H1 (cell line): ENCODE measurements at regions not wholly inside any gene's neighbourhood (a gene's known extent, or its start where the extent isn't known, plus 50 kb on each side); places are given as distances from the start of the nearest gene placed in this dataset.

Experiments
- CTCF ChIA-PET: fragments of 300-600 bp; sonication (Branson Sonifier 250); formaldehyde crosslinking; loops from one replicate; lab custom pipeline; 2021; ENCODE audit not compliant: partially characterized antibody; lab: Charles Lee
- POLR2A ChIA-PET: fragments of 300-600 bp; sonication (Branson Sonifier 250); formaldehyde crosslinking; loops from one replicate; lab custom pipeline; 2021; ENCODE audit warnings: inconsistent platforms; ENCODE audit not compliant: partially characterized antibody; lab: Charles Lee
- DNase-seq, 2 experiments: peaks; one replicate each; pipeline versions ENCODE4 v3.0.0 to v3.0.0-alpha.2; 2010 to 2022; ENCODE audit warnings: low spot score in 2 of 2, low read depth in 1 of 2, mixed read lengths in 1 of 2
- FAIRE-seq: peaks from 2 replicates; lab custom pipeline; 2011; peaks lifted over from hg19 to GRCh38; lab: Jason Lieb, UNC
- H2AFZ ChIP-seq: 2 replicates; pipeline ENCODE4 v1.8.1; 2012; ENCODE audit warnings: low read length, inconsistent platforms
- H2AK5ac ChIP-seq: 2 replicates; pipeline ENCODE4 v1.6.1; 2013; ENCODE audit warnings: low read depth, low read length
- H2BK120ac ChIP-seq: replicated peaks from 2 replicates; pipeline ENCODE3; 2013; ENCODE audit warnings: low read depth, low read length, inconsistent platforms
- H2BK12ac ChIP-seq: 2 replicates; pipeline ENCODE4 v1.6.1; 2013; ENCODE audit warnings: low read depth, low read length
- H2BK15ac ChIP-seq: 2 replicates; pipeline ENCODE4 v1.6.1; 2013; ENCODE audit warnings: low read length
- H2BK20ac ChIP-seq: 2 replicates; pipeline ENCODE4 v1.6.1; 2013; ENCODE audit warnings: low read length
- H2BK5ac ChIP-seq: 2 replicates; pipeline ENCODE4 v1.6.1; 2013; ENCODE audit warnings: low read depth, low read length
- H3K14ac ChIP-seq: 2 replicates; pipeline ENCODE4 v1.6.1; 2013; ENCODE audit warnings: inconsistent platforms; ENCODE audit not compliant: insufficient read length
- H3K18ac ChIP-seq: 2 replicates; pipeline ENCODE4 v1.6.1; 2013; ENCODE audit warnings: low read length; ENCODE audit errors: extremely low read depth
- H3K23ac ChIP-seq: 2 replicates; pipeline ENCODE4 v1.6.1; 2013; ENCODE audit warnings: inconsistent platforms; ENCODE audit not compliant: insufficient read length
- H3K23me2 ChIP-seq: 2 replicates; pipeline ENCODE4 v1.6.1; 2013; ENCODE audit warnings: low read depth, low read length
- H3K27ac ChIP-seq: 2 replicates; pipeline ENCODE4 v1.6.1; 2011; ENCODE audit warnings: low read depth, low read length, inconsistent platforms
- H3K27me3 ChIP-seq, 4 experiments: replicated peaks in 1 of 4; 1 replicate in 1 of 4; 2 replicates in 3 of 4; pipeline versions ENCODE4 v1.6.1 to v1.8.1; 2011 to 2013; ENCODE audit warnings: low read length in 3 of 4, mild to moderate bottlenecking in 3 of 4, inconsistent platforms in 2 of 4, mixed read lengths in 2 of 4, moderate library complexity in 1 of 4; ENCODE audit not compliant: control insufficient read depth in 3 of 4, insufficient read depth in 3 of 4; ENCODE audit errors: extremely low read depth in 1 of 4
- H3K36me3 ChIP-seq, 4 experiments: 2 replicates each; pipeline versions ENCODE4 v1.6.1 to v1.8.1; 2011 to 2013; ENCODE audit warnings: mild to moderate bottlenecking in 4 of 4, low read length in 3 of 4, moderate library complexity in 2 of 4, control low read depth in 1 of 4, inconsistent platforms in 1 of 4; ENCODE audit not compliant: insufficient read depth in 4 of 4, control insufficient read depth in 2 of 4
- H3K4ac ChIP-seq: replicated peaks from 2 replicates; pipeline ENCODE3; 2013; ENCODE audit warnings: low read length, low read depth, mixed read lengths, inconsistent platforms; ENCODE audit not compliant: insufficient read length
- H3K4me1 ChIP-seq, 4 experiments: replicated peaks in 1 of 4; 1 replicate in 1 of 4; 2 replicates in 3 of 4; pipeline versions ENCODE4 v1.6.1 to v1.8.1; 2011 to 2013; ENCODE audit warnings: low read length in 3 of 4, inconsistent platforms in 2 of 4, mixed read lengths in 1 of 4; ENCODE audit not compliant: insufficient read depth in 4 of 4, control insufficient read depth in 3 of 4
- H3K4me2 ChIP-seq, 2 experiments: 2 replicates each; pipeline versions ENCODE4 v1.6.1 to v1.8.1; 2011 to 2013; ENCODE audit warnings: low read depth in 2 of 2, low read length in 2 of 2, control low read depth in 1 of 2, inconsistent platforms in 1 of 2, mild to moderate bottlenecking in 1 of 2; ENCODE audit not compliant: insufficient read depth in 1 of 2
- H3K4me3 ChIP-seq, 4 experiments: fragments of 200-600, 300-600 bp in 1 of 4; sonication (generic), shearing (Covaris generic), sonication (Bioruptor Twin) in 1 of 4; 2 replicates each; pipeline versions ENCODE4 v1.5.1 to v1.8.1; 2011 to 2016; ENCODE audit warnings: low read length in 4 of 4, low read depth in 3 of 4, control low read depth in 2 of 4, inconsistent platforms in 2 of 4, mild to moderate bottlenecking in 2 of 4, mixed read lengths in 1 of 4, moderate library complexity in 1 of 4; ENCODE audit not compliant: insufficient read depth in 2 of 4; ENCODE audit errors: extremely low read depth in 1 of 4
- H3K56ac ChIP-seq: replicated peaks from 2 replicates; pipeline ENCODE3; 2013; ENCODE audit warnings: low read depth, mild to moderate bottlenecking, mixed read lengths, low read length, inconsistent platforms; ENCODE audit not compliant: insufficient read length
- H3K79me1 ChIP-seq: 2 replicates; pipeline ENCODE4 v1.6.1; 2013; ENCODE audit warnings: low read depth, low read length, control low read depth
- H3K79me2 ChIP-seq, 2 experiments: 2 replicates each; pipeline versions ENCODE4 v1.6.1 to v1.8.1; 2012 to 2013; ENCODE audit warnings: low read length in 2 of 2, mild to moderate bottlenecking in 2 of 2, inconsistent platforms in 1 of 2; ENCODE audit not compliant: insufficient read depth in 2 of 2, control insufficient read depth in 1 of 2
- H3K9ac ChIP-seq, 4 experiments: replicated peaks in 1 of 4; 1 replicate in 1 of 4; 2 replicates in 3 of 4; pipeline versions ENCODE4 v1.6.1 to v1.8.1; 2011 to 2013; ENCODE audit warnings: low read depth in 3 of 4, low read length in 3 of 4, control low read depth in 2 of 4, mild to moderate bottlenecking in 2 of 4, moderate library complexity in 2 of 4, inconsistent platforms in 1 of 4; ENCODE audit errors: extremely low read depth in 1 of 4
- H3K9me3 ChIP-seq, 2 experiments: 2 replicates each; pipeline versions ENCODE4 v1.6.1 to v1.8.1; 2012 to 2013; ENCODE audit warnings: mild to moderate bottlenecking in 2 of 2, moderate library complexity in 2 of 2, control low read depth in 1 of 2, inconsistent platforms in 1 of 2, low read depth in 1 of 2, low read length in 1 of 2, mixed read lengths in 1 of 2; ENCODE audit not compliant: insufficient read depth in 2 of 2
- H4K20me1 ChIP-seq, 2 experiments: replicated peaks in 1 of 2; 2 replicates each; pipeline versions ENCODE3 to v1.8.1; 2011 to 2013; ENCODE audit warnings: inconsistent platforms in 2 of 2, low read length in 2 of 2, mild to moderate bottlenecking in 1 of 2; ENCODE audit not compliant: insufficient read depth in 2 of 2, control insufficient read depth in 1 of 2
- H4K5ac ChIP-seq: 2 replicates; pipeline ENCODE4 v1.6.1; 2013; ENCODE audit warnings: low read length, low read depth, mixed read lengths, inconsistent platforms; ENCODE audit not compliant: insufficient read length
- H4K8ac ChIP-seq: 2 replicates; pipeline ENCODE4 v1.8.0; 2013; ENCODE audit warnings: mild to moderate bottlenecking, moderate library complexity, low read length, inconsistent platforms; ENCODE audit not compliant: insufficient read depth; ENCODE audit errors: extremely low read depth
- H4K91ac ChIP-seq: replicated peaks from 2 replicates; pipeline ENCODE3; 2013; ENCODE audit warnings: low read length, mixed read lengths, inconsistent platforms; ENCODE audit not compliant: insufficient read length
- ATF3 ChIP-seq: IDR thresholded peaks from 2 replicates; pipeline ENCODE4 v1.6.1; 2011; ENCODE audit warnings: low read depth, mild to moderate bottlenecking, low read length; ENCODE audit not compliant: insufficient read depth
- BACH1 ChIP-seq: IDR thresholded peaks from 2 replicates; pipeline ENCODE4 v1.6.1; 2012; ENCODE audit warnings: low read length, improper control_type of control experiment
- BCL11A ChIP-seq, 2 experiments: IDR thresholded peaks; one replicate each; pipeline ENCODE4 v1.6.1; 2011; ENCODE audit warnings: low read depth in 2 of 2, low read length in 2 of 2, mild to moderate bottlenecking in 2 of 2
- GABPA ChIP-seq: IDR thresholded peaks from 2 replicates; pipeline ENCODE4 v1.6.1; 2011; ENCODE audit warnings: mild to moderate bottlenecking, low read length, moderate library complexity, borderline replicate concordance; ENCODE audit not compliant: insufficient read depth
- GTF2F1 ChIP-seq: IDR thresholded peaks from 2 replicates; pipeline ENCODE4 v1.6.1; 2012; ENCODE audit warnings: low read depth, low read length, improper control_type of control experiment, borderline replicate concordance
- JUN ChIP-seq: IDR thresholded peaks from 2 replicates; pipeline ENCODE4 v1.6.1; 2011; ENCODE audit warnings: low read depth, mild to moderate bottlenecking, improper control_type of control experiment, low read length
- NRF1 ChIP-seq: IDR thresholded peaks from 2 replicates; pipeline ENCODE4 v1.6.1; 2011; ENCODE audit warnings: mild to moderate bottlenecking, low read depth, low read length, improper control_type of control experiment
- PHF8 ChIP-seq: fragments of 200-600 bp; sonication (generic); conservative IDR thresholded peaks from 2 replicates; pipeline ENCODE4 v1.7.1; 2012; ENCODE audit warnings: low read depth, mild to moderate bottlenecking, inconsistent platforms, low read length, moderate library complexity
- POLR2A ChIP-seq, 2 experiments: IDR thresholded peaks; 1 replicate in 1 of 2; 2 replicates in 1 of 2; pipeline ENCODE4 v1.6.1; 2011; ENCODE audit warnings: low read depth in 2 of 2, low read length in 2 of 2, mild to moderate bottlenecking in 2 of 2; ENCODE audit errors: control extremely low read depth in 1 of 2
- POU5F1 ChIP-seq: IDR thresholded peaks from 2 replicates; pipeline ENCODE4 v1.6.1; 2011; ENCODE audit warnings: low read depth, mild to moderate bottlenecking, low read length, moderate library complexity
- SIX5 ChIP-seq: IDR thresholded peaks from 2 replicates; pipeline ENCODE4 v1.6.1; 2011; ENCODE audit warnings: mild to moderate bottlenecking, low read depth, low read length
- YY1 ChIP-seq: IDR thresholded peaks from 2 replicates; pipeline ENCODE4 v1.6.1; 2011; ENCODE audit warnings: low read depth, mild to moderate bottlenecking, low read length
- WGBS, 2 experiments: shearing (Covaris generic) in 1 of 2; methylation state at CpG; one replicate each; pipeline versions ENCODE4 v1.1.6 to v1.1.7; 2013 to 2015; ENCODE audit warnings: low lambda C conversion rate in 2 of 2, mixed read lengths in 2 of 2, inconsistent platforms in 1 of 2, low coverage in 1 of 2, missing lambda C conversion rate in 1 of 2; ENCODE audit not compliant: insufficient replicate concordance in 2 of 2, insufficient coverage in 1 of 2, insufficient read length in 1 of 2; ENCODE audit errors: extremely low coverage in 1 of 2, missing lambda C conversion rate in 1 of 2; 5-methylcytosine and 5-hydroxymethylcytosine counted together
- TF ChIP-seq, protein P1 (sequence below): IDR thresholded peaks from 2 replicates; pipeline ENCODE4 v1.6.1; 2012; ENCODE audit warnings: inconsistent platforms
- TF ChIP-seq, protein P2 (sequence below): IDR thresholded peaks from 2 replicates; pipeline ENCODE4 v1.6.1; 2012; ENCODE audit warnings: inconsistent platforms

- H3K9ac ChIP-seq = no peak overlapping the region
- H2BK20ac ChIP-seq = no peak overlapping the region
- no peak overlapping the region for H4K8ac ChIP-seq
- H3K4me2 ChIP-seq = no peak overlapping the region
- ChIA-PET POLR2A (no interaction called here), CTCF (no interaction called here)
- H2AFZ ChIP-seq = no peak overlapping the region
- DNase-seq (no peak), FAIRE-seq (no peak)
- no peak overlapping the region for H2BK12ac ChIP-seq
- H3K18ac ChIP-seq = no peak overlapping the region
- no peak overlapping the region for H3K27ac ChIP-seq
- WGBS, 2 experiments = 95% methylated on average over 7 of the region's 8 CpGs; no CpG with 5 or more reads in 1 of the 2 experiments
- H3K14ac ChIP-seq = no peak overlapping the region
- no peak overlapping the region for H3K23ac ChIP-seq
- no peaks in the 10 kb centered on the region for H3K36me3 ChIP-seq
- H4K91ac ChIP-seq = no peak overlapping the region
- no peak overlapping the region for H3K4ac ChIP-seq
- H3K9me3 ChIP-seq = no peaks in the 10 kb centered on the region
- no peaks in the 10 kb centered on the region for H3K23me2 ChIP-seq
- no peak overlapping the region for H3K56ac ChIP-seq
- H2AK5ac ChIP-seq = no peak overlapping the region
- H3K79me1 ChIP-seq = no peaks in the 10 kb centered on the region
- no peaks in the 10 kb centered on the region for H3K79me2 ChIP-seq
- H3K4me3 ChIP-seq = no peak overlapping the region
- no peaks in the 10 kb centered on the region for H3K4me1 ChIP-seq
- H3K27me3 ChIP-seq = no peaks in the 10 kb centered on the region
- no peak overlapping the region for H4K5ac ChIP-seq
- no peak overlapping the region for H2BK5ac ChIP-seq
- no peak overlapping the region for H2BK15ac ChIP-seq
- no peak overlapping the region for H2BK120ac ChIP-seq
- H4K20me1 ChIP-seq = no peaks in the 10 kb centered on the region
- TF ChIP-seq, protein P1, sequence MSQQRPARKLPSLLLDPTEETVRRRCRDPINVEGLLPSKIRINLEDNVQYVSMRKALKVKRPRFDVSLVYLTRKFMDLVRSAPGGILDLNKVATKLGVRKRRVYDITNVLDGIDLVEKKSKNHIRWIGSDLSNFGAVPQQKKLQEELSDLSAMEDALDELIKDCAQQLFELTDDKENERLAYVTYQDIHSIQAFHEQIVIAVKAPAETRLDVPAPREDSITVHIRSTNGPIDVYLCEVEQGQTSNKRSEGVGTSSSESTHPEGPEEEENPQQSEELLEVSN = no peak
- TF ChIP-seq ATF3 (no peak), YY1 (no peak), POU5F1 (no peak), POLR2A (IDR thresholded peaks at IDR 0.05; ENCODE audit: control extremely low read depth in 1 of 2, low read depth in 2 of 2, low read length in 2 of 2) (no peak), SIX5 (no peak), GTF2F1 (no peak), BACH1 (no peak), JUN (no peak), NRF1 (no peak), PHF8 (no peak), GABPA (no peak), BCL11A (IDR thresholded peaks at IDR 0.05; ENCODE audit: low read depth in 2 of 2, low read length in 2 of 2) (no peak)
- TF ChIP-seq, protein P2, sequence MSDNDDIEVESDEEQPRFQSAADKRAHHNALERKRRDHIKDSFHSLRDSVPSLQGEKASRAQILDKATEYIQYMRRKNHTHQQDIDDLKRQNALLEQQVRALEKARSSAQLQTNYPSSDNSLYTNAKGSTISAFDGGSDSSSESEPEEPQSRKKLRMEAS = no peak
Observed at GRCh38 chrX:65598559-65599147, 64.1 kb upstream of the LAS1L start.
